Frontal cortex (tissue), 3 donors: ENCODE measurements at regions not wholly inside any gene's neighbourhood (a gene's known extent, or its start where the extent isn't known, plus 50 kb on each side); places are given as distances from the start of the nearest gene placed in this dataset.

Experiments used
- DNase-seq, 2 donors: peaks; one replicate each; pipeline ENCODE4 v3.0.0; 2012; ENCODE audit warnings: low spot score in 2 of 2
- FAIRE-seq: peaks from 2 replicates; lab custom pipeline; 2012; peaks lifted over from hg19 to GRCh38; lab: Jason Lieb, UNC
- donor health status: control.
- donor health status: control.
- donor health status: control.

GRCh38 chr5:61732369-61732768 is 400.3 kb downstream of the ZSWIM6 start:
- FAIRE-seq, result no peak

GRCh38 chr5:61732796-61733195 is 400.7 kb downstream of the ZSWIM6 start:
- FAIRE-seq (no peak), DNase-seq (no peak)

More at GRCh38 chr5:61732369-61732768, 400.3 kb downstream of the ZSWIM6 start:
- no peak for DNase-seq

GRCh38 chr5:61734001-61734400 is 401.9 kb downstream of the ZSWIM6 start:
- DNase-seq (no peak), FAIRE-seq (no peak)

- no peak for FAIRE-seq
- no peak for DNase-seq
Measured at GRCh38 chr5:61734966-61735365, 402.9 kb downstream of the ZSWIM6 start.

DNA sequence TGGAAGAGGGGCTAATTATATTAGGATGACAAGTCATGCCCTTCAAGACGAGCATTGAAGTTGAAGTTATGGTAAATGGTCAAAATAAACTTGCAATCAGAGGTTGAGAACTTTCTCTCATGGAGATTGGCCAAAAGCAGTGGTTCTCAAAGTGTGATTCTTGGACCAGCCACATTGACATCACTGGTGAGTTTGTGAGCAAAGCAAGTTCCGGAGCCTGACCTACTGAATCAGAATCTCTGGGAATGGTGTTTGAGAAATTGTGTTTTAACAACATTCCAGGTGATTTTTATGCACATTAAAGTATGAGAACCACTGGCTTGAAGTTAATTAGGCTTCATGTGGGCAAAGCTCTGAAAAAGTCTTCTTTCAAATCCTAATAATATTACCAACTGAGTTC is 403.5 kb downstream of the ZSWIM6 start:
- no peak for FAIRE-seq
- DNase-seq, result no peak

DNA sequence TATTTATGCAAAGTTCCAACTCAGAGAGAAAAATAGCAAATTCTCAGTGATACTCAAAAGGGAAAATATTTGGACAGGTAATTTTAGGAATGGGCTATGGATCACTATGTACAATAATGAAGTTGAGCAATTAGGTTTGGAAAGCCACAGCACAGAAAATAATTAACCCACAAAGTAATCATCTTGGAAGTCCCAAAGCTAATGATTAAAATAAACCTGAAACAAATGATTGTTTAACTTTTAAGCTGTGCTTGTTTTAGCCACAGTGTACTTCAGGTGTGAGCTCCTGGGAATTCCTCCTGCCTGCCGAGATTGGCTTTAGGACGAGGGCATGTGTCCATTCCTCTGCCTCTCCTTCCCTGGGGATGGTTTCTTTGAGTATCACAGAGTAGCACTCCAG is 403.9 kb downstream of the ZSWIM6 start:
- DNase-seq (no peak), FAIRE-seq (no peak)

GRCh38 chr5:61737301-61737963 is 405.4 kb downstream of the ZSWIM6 start:
- DNase-seq (no peak), FAIRE-seq (no peak)

- FAIRE-seq (no peak), DNase-seq (no peak)
Measured at GRCh38 chr5:61737964-61738340, 405.9 kb downstream of the ZSWIM6 start.

DNA sequence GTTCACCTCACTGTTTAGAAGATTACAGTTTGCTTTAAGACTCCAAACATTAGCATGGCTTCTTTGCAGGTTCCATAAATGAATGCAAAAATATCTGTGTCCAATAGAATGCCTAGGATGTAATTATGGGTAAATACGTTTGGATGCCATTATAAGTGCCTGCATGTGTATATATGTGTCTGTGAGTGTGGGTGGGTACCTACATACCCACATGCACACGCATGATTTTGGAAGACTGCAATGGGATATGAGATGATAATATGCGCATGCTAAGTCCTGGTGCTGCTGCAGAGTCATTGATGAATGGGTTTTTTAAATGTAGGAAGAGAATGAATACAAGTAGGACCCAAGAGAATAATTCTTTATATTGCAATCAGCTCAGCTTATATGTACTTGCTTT is 406.4 kb downstream of the ZSWIM6 start:
- no peak for FAIRE-seq
- DNase-seq, result no peak

GRCh38 chr5:61744690-61745619 is 412.9 kb downstream of the ZSWIM6 start:
- DNase-seq (no peak), FAIRE-seq (no peak)

DNA sequence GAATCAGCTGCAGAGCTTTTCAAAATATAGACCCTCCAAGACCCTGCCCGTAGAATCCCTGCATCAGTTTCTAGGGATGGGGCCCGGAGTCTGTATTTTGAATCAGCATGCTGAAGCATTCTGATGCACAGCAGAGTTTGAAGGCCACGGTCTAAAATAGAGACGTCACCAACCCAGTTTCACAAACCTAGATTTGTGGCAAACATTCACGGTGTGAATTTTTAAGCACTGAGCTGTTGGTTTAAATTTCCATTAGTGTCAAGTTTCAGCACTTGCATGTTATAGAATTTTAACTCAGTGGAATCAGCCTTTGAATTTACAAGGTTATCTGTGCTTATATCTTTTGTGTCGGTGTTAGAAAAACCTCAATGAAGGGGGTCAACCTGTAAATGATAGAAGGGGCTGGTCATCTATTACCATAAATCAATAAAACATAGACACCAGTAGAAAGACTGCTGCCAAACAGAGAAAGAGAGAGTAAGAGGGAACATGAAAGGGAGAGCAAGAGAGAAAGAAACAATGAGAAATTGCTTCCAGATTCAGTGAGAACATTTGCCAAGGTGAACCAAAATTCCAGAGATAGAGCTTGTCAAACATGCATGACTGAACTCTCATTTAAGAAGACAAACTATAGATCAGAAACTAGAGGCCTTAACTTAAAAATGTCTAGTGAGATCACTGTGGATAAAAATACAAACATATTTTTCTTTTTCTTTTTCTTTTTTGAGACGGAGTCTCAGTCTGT is 414.9 kb downstream of the ZSWIM6 start:
- FAIRE-seq, result no peak
- no peak for DNase-seq

- FAIRE-seq (no peak), DNase-seq (no peak)
Measured at GRCh38 chr5:61748121-61748520, 416.1 kb downstream of the ZSWIM6 start.

GRCh38 chr5:61748651-61749050 is 416.6 kb downstream of the ZSWIM6 start:
- no peak for FAIRE-seq
- no peak for DNase-seq

GRCh38 chr5:61752588-61752987 is 420.5 kb downstream of the ZSWIM6 start:
- FAIRE-seq, result no peak
- DNase-seq, result no peak

DNA sequence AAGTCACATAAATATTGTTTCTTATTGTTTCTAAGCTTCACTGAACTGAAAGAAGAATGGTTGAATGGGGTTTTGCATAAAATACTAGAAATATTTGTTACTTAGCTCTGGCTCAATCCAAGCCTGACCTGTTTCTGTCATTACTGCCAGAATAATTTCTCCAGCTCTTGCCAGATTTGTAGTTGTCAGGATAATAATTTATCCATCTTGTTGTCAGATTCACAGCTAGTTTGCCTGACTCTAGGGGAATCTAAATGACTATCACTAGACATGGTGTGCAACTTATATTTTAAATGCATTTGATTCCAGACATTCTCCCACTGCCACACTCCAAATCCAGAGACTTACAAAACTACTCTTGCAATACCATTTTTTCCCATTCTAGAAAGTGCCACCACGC is 422.7 kb downstream of the ZSWIM6 start:
- FAIRE-seq (no peak), DNase-seq (no peak)

GRCh38 chr5:61755726-61756222 is 423.7 kb downstream of the ZSWIM6 start:
- FAIRE-seq (no peak), DNase-seq (no peak)

GRCh38 chr5:61758711-61759110 is 426.7 kb downstream of the ZSWIM6 start:
- DNase-seq (no peak), FAIRE-seq (no peak)

- FAIRE-seq (no peak), DNase-seq (no peak)
Measured at GRCh38 chr5:61765471-61765870, 433.4 kb downstream of the ZSWIM6 start.

DNA sequence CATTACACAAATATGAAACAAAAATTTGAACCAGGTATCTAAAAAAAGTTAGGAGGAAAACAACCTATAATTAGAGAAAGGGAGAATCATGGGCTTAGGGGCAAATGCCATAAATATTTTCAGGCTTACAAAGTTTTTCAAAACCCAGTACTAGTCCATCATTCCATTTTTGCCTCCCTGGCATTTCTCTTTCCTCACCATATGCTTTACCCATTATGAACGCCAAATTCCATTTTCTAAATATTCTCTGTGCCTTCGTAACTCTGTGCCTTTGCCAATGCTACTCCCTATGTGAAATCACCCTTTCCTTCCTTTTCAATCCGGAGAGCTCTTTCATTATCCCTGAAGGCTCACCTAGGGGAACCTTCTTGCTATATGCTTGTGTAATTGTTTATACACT is 434.1 kb downstream of the ZSWIM6 start:
- FAIRE-seq (no peak), DNase-seq (no peak)

DNA sequence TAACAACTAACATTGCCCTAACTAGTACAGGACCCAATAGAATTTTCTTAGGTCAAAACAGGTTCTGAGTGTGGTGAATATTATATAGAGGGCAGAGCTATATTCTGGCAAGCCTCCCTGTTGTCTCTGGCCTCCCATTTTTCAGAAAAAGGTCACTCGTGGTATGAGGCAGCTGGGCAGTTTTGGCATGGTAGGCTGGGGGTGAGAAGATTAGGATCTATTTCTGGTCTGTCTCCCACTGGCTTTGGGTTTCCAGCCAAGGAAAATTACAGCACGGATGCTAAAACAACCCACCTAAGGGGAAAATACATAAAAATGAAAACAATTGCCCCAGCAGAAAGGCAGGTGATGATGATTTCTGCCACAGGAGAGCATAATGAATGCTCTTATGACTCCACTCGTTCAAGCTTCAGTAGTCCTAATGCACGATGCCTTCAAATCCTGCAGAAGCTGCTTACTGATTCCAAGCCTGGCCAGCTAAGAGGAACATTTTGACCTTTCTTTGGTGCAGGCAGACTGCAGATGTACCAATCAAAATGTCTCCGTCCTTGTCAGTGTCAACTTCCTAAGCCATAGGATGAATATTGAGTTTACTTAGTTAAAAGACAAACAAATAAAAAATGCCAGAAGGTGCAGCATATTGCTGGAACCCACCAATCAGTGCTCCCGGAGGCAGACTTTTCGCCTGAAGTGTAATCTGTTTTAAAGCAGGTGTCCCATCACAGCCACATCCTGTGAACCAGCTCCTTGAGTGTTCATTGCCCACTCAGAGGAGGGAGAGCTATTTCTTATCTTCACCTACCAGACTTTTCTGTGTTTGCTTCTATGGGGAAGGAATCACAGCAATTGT is 435.4 kb downstream of the ZSWIM6 start:
- FAIRE-seq (no peak), DNase-seq (no peak)
